ENCODE measurements at regions not wholly inside any gene's neighbourhood (a gene's known extent, or its start where the extent isn't known, plus 50 kb on each side); places are given as distances from the start of the nearest gene placed in this dataset.

DNA sequence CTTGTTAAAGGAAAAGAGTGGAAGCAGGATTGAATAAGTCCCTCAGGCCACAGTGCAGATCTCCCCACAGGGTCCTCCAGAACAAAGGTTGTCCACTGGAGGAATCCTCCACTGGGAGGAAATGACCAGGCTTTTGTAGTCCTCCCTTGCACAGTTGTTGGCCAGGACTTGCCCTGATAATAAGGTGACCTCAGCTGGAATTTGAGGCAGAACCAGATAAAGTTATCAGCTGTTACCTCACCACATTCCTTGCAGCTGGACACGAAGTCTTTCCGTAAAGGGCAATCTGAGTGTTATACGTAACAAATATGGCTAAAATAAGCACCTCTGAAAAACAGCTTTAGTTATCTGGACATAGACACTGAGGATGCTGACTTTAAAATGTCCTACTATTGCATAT is 83.5 kb upstream of the NAALADL2 start:
- no peaks in the 10 kb centered on the region for H3K27me3 ChIP-seq (ENCODE audit: control insufficient read depth, insufficient read depth, low read length)
- TF ChIP-seq, protein P1, sequence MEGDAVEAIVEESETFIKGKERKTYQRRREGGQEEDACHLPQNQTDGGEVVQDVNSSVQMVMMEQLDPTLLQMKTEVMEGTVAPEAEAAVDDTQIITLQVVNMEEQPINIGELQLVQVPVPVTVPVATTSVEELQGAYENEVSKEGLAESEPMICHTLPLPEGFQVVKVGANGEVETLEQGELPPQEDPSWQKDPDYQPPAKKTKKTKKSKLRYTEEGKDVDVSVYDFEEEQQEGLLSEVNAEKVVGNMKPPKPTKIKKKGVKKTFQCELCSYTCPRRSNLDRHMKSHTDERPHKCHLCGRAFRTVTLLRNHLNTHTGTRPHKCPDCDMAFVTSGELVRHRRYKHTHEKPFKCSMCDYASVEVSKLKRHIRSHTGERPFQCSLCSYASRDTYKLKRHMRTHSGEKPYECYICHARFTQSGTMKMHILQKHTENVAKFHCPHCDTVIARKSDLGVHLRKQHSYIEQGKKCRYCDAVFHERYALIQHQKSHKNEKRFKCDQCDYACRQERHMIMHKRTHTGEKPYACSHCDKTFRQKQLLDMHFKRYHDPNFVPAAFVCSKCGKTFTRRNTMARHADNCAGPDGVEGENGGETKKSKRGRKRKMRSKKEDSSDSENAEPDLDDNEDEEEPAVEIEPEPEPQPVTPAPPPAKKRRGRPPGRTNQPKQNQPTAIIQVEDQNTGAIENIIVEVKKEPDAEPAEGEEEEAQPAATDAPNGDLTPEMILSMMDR (IDR thresholded peaks at IDR 0.05; ENCODE audit: borderline replicate concordance, extremely low read depth, insufficient read depth) = no peak
- DNase-seq (no peak), FAIRE-seq (no peak)
- intact Hi-C loops (cut with DNase I) = no loop called here
- no peak overlapping the region for H3K9ac ChIP-seq (ENCODE audit: low read length in 3 of 3)
- H3K4me1 ChIP-seq (ENCODE audit: control insufficient read depth in 2 of 3, insufficient read depth in 2 of 3, low read depth in 1 of 3, low read length in 3 of 3) = no peaks in the 10 kb centered on the region
- H3K4me3 ChIP-seq (ENCODE audit: low read length in 3 of 3) = no peak overlapping the region
- H3K9me3 ChIP-seq (ENCODE audit: control insufficient read depth in 2 of 3, insufficient read depth in 1 of 3, low read length in 3 of 3) = no peaks in the 10 kb centered on the region
- H3K27ac ChIP-seq (ENCODE audit: low read depth in 2 of 2, low read length in 2 of 2) = no peak overlapping the region
- no peaks in the 10 kb centered on the region for H3K36me3 ChIP-seq (ENCODE audit: control insufficient read depth in 2 of 3, insufficient read depth in 3 of 3, low read length in 3 of 3)

DNA sequence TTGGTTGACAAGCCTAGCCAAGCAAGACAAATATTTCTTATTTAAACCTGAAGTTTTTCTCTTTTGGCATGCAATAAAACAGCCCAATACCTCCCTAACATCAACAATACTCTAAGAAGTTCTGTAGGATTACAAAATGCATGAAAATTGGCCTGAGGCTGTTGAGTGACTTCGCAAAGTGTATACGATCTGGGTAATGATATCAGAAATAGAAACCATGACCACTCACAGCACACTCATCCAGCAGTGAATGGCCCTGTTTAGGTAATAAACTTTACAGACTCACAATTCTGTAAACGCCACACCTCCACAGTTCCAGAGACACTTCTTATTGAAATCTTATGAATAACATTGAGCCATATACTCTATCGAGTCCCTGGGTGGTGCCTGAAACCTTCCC is 83.0 kb upstream of the NAALADL2 start:
- H3K4me1 ChIP-seq (ENCODE audit: control insufficient read depth in 2 of 3, insufficient read depth in 2 of 3, low read depth in 1 of 3, low read length in 3 of 3) = no peaks in the 10 kb centered on the region
- intact Hi-C loops (cut with DNase I) = no loop called here
- H3K4me3 ChIP-seq (ENCODE audit: low read length in 3 of 3) = no peak overlapping the region
- TF ChIP-seq, protein P1 (IDR thresholded peaks at IDR 0.05; ENCODE audit: borderline replicate concordance, extremely low read depth, insufficient read depth) = no peak
- no peak overlapping the region for H3K27ac ChIP-seq (ENCODE audit: low read depth in 2 of 2, low read length in 2 of 2)
- no peaks in the 10 kb centered on the region for H3K27me3 ChIP-seq (ENCODE audit: control insufficient read depth, insufficient read depth, low read length)
- DNase-seq = no peak
- no peak for FAIRE-seq
- H3K9ac ChIP-seq (ENCODE audit: low read length in 3 of 3) = no peak overlapping the region
- H3K36me3 ChIP-seq (ENCODE audit: control insufficient read depth in 2 of 3, insufficient read depth in 3 of 3, low read length in 3 of 3) = no peaks in the 10 kb centered on the region
- no peaks in the 10 kb centered on the region for H3K9me3 ChIP-seq (ENCODE audit: control insufficient read depth in 2 of 3, insufficient read depth in 1 of 3, low read length in 3 of 3)

DNA sequence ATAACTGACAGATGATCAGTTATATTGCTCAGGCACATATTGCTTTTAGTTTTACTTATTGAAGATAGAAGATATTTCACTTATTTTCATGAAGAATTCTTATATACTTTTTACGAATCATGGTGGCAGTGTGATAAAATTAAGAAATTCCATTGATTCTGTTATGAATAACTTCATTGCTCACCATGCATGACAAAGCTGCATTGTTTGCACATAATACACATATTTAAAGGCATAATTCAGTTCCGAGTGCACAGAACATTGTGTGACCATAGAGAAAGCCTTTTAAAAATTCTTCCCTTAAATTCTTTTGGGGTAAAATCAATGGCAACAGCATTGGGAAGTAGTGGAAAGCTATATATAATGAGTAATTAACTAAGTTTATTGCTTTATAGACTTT is 82.5 kb upstream of the NAALADL2 start:
- H3K9ac ChIP-seq (ENCODE audit: low read length in 3 of 3) = no peak overlapping the region
- DNase-seq (no peak), FAIRE-seq (no peak)
- no peak overlapping the region for H3K4me3 ChIP-seq (ENCODE audit: low read length in 3 of 3)
- H3K9me3 ChIP-seq (ENCODE audit: control insufficient read depth in 2 of 3, insufficient read depth in 1 of 3, low read length in 3 of 3) = no peaks in the 10 kb centered on the region
- TF ChIP-seq, protein P1 (IDR thresholded peaks at IDR 0.05; ENCODE audit: borderline replicate concordance, extremely low read depth, insufficient read depth) = no peak
- no peaks in the 10 kb centered on the region for H3K4me1 ChIP-seq (ENCODE audit: control insufficient read depth in 2 of 3, insufficient read depth in 2 of 3, low read depth in 1 of 3, low read length in 3 of 3)
- H3K27me3 ChIP-seq (ENCODE audit: control insufficient read depth, insufficient read depth, low read length) = no peaks in the 10 kb centered on the region
- no peak overlapping the region for H3K27ac ChIP-seq (ENCODE audit: low read depth in 2 of 2, low read length in 2 of 2)
- no peaks in the 10 kb centered on the region for H3K36me3 ChIP-seq (ENCODE audit: control insufficient read depth in 2 of 3, insufficient read depth in 3 of 3, low read length in 3 of 3)
- intact Hi-C loops (cut with DNase I) = no loop called here

DNA sequence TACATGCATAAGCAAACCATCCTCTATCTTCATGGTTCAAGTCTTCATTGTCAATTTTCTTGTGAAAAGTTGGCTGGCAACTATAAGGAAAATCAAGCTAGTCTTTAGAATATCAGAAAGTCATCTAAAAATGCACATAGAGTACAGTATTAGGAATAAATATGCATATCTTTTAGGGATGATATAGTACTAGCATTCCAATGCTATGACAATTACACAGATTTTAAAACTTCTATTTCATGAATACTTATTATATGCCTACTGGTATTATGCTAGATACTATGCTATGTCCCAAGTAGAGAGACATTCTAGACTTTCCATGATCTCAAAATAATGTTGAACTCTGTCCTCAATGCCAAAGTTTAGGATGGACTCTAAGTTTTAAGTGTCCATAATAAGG is 81.3 kb upstream of the NAALADL2 start:
- Histone ChIP-seq H3K9me3 (ENCODE audit: control insufficient read depth in 2 of 3, insufficient read depth in 1 of 3, low read length in 3 of 3) (no peaks in the 10 kb centered on the region), H3K4me3 (ENCODE audit: low read length in 3 of 3) (no peak overlapping the region), H3K36me3 (ENCODE audit: control insufficient read depth in 2 of 3, insufficient read depth in 3 of 3, low read length in 3 of 3) (no peaks in the 10 kb centered on the region), H3K9ac (ENCODE audit: low read length in 3 of 3) (no peak overlapping the region), H3K27me3 (ENCODE audit: control insufficient read depth, insufficient read depth, low read length) (no peaks in the 10 kb centered on the region), H3K4me1 (ENCODE audit: control insufficient read depth in 2 of 3, insufficient read depth in 2 of 3, low read depth in 1 of 3, low read length in 3 of 3) (no peaks in the 10 kb centered on the region), H3K27ac (ENCODE audit: low read depth in 2 of 2, low read length in 2 of 2) (no peak overlapping the region)
- no peak for FAIRE-seq
- intact Hi-C loops (cut with DNase I) = no loop called here
- DNase-seq = no peak
- TF ChIP-seq, protein P1 (IDR thresholded peaks at IDR 0.05; ENCODE audit: borderline replicate concordance, extremely low read depth, insufficient read depth) = no peak

Data from kidney (tissue), 13 donors.